Erythroblast (primary cell): ENCODE measurements at regions not wholly inside any gene's neighbourhood (a gene's known extent, or its start where the extent isn't known, plus 50 kb on each side); places are given as distances from the start of the nearest gene placed in this dataset.

ENCODE experiments used
- GATA1 ChIP-seq: IDR thresholded peaks from 2 replicates; pipeline ENCODE4 v1.6.1; 2011; ENCODE audit warnings: low read depth, mild to moderate bottlenecking, control low read depth, low read length, moderate library complexity
- POLR2A ChIP-seq: IDR thresholded peaks from 2 replicates; pipeline ENCODE4 v1.6.1; 2011; ENCODE audit warnings: mild to moderate bottlenecking, low read length

DNA sequence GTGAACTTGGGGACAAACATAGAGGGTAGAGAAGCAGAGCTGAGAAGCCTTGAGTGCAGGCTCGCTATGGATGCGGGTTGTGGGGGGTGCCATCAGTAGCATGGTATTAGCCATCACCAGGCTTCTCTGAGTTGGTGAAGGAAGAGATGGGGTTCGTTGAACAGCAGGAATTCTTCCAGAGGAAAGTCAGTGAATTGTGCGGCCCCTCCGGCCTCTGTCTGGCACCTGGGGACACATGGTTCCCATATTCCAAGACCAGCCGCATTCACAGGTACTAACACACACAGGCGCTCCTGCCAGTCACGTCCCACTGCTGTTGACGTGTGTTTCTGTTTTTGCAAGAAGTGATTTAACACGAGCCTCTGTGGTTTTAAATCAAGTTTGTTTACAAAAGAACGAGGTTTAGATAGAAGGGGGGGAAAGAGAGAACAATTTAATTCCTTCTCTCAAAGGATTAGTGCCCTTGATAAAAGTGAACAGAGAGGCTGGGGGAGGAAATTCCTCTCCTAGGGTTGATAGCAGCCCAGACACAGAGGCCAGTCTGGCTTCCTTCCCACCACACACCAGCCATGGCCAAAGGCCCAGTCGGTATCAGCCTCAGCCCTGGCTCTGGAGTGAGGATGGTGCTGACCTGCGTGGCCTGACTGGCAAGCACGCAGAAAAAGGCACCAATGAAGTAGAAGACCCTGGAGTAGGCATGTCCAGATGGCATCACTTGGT, 252.6 kb upstream of the IGFBP3 start:
- TF ChIP-seq GATA1 (no peak), POLR2A (no peak)
